H9 (cell line): ENCODE measurements at regions not wholly inside any gene's neighbourhood (a gene's known extent, or its start where the extent isn't known, plus 50 kb on each side); places are given as distances from the start of the nearest gene placed in this dataset.

Experiments
- DNase-seq: peaks from one replicate; pipeline ENCODE4 v3.0.0-alpha.2; 2017
- H2AFZ ChIP-seq: one replicate; pipeline ENCODE4 v1.6.1; 2013; ENCODE audit warnings: mild to moderate bottlenecking, low read length, control low read depth, moderate library complexity
- H2AK5ac ChIP-seq: 2 replicates; pipeline ENCODE4 v1.6.1; 2013; ENCODE audit warnings: low read length, control low read depth, mixed read lengths; ENCODE audit not compliant: insufficient read length
- H2BK120ac ChIP-seq: one replicate; pipeline ENCODE4 v1.6.1; 2013; ENCODE audit warnings: low read depth, mild to moderate bottlenecking, low read length, control low read depth, inconsistent platforms; ENCODE audit not compliant: poor library complexity, severe bottlenecking
- H2BK12ac ChIP-seq: 2 replicates; pipeline ENCODE4 v1.6.1; 2013; ENCODE audit warnings: low read length, control low read depth, mixed read lengths, low read depth; ENCODE audit not compliant: insufficient read length
- H2BK15ac ChIP-seq: 2 replicates; pipeline ENCODE4 v1.6.1; 2013; ENCODE audit warnings: low read depth, low read length, control low read depth
- H2BK20ac ChIP-seq: one replicate; pipeline ENCODE4 v1.6.1; 2013; ENCODE audit warnings: low read depth, mild to moderate bottlenecking, low read length, control low read depth, inconsistent platforms; ENCODE audit not compliant: poor library complexity, severe bottlenecking
- H2BK5ac ChIP-seq: 2 replicates; pipeline ENCODE4 v1.6.1; 2013; ENCODE audit warnings: low read length, control low read depth, mixed read lengths; ENCODE audit not compliant: insufficient read length
- H3K14ac ChIP-seq: 2 replicates; pipeline ENCODE4 v1.6.1; 2013; ENCODE audit warnings: low read length, control low read depth; ENCODE audit not compliant: insufficient read depth
- H3K18ac ChIP-seq: 2 replicates; pipeline ENCODE4 v1.6.1; 2013; ENCODE audit warnings: low read depth, mild to moderate bottlenecking, mixed read lengths, low read length, control low read depth; ENCODE audit not compliant: insufficient read length
- H3K23ac ChIP-seq: 2 replicates; pipeline ENCODE4 v1.6.1; 2013; ENCODE audit warnings: low read length, control low read depth, mixed read lengths, low read depth; ENCODE audit not compliant: insufficient read length
- H3K23me2 ChIP-seq: 2 replicates; pipeline ENCODE4 v1.6.1; 2013; ENCODE audit warnings: low read depth, mild to moderate bottlenecking, mixed read lengths, low read length, control low read depth; ENCODE audit not compliant: insufficient read length, poor library complexity, severe bottlenecking
- H3K27ac ChIP-seq: 2 replicates; pipeline ENCODE4 v1.5.1; 2013; ENCODE audit warnings: low read length, control low read depth, mixed read lengths, low read depth; ENCODE audit not compliant: insufficient read length
- H3K27me3 ChIP-seq: 2 replicates; pipeline ENCODE4 v1.6.1; 2013; ENCODE audit warnings: low read length, control low read depth, inconsistent platforms; ENCODE audit not compliant: insufficient read depth
- H3K4ac ChIP-seq: 2 replicates; pipeline ENCODE4 v1.6.1; 2013; ENCODE audit warnings: low read depth, mild to moderate bottlenecking, control low read depth, inconsistent platforms, low read length, moderate library complexity
- H3K4me1 ChIP-seq: 2 replicates; pipeline ENCODE4 v1.6.1; 2013; ENCODE audit warnings: low read length, control low read depth, inconsistent platforms; ENCODE audit not compliant: insufficient read depth
- H3K4me2 ChIP-seq: 2 replicates; pipeline ENCODE4 v1.6.1; 2013; ENCODE audit warnings: low read length, control low read depth, mixed read lengths; ENCODE audit not compliant: insufficient read length, insufficient read depth
- H3K56ac ChIP-seq: 2 replicates; pipeline ENCODE4 v1.6.1; 2013; ENCODE audit warnings: low read depth, mild to moderate bottlenecking, mixed read lengths, low read length, control low read depth; ENCODE audit not compliant: insufficient read length
- H3K79me1 ChIP-seq: 2 replicates; pipeline ENCODE4 v1.6.1; 2013; ENCODE audit warnings: low read depth, mild to moderate bottlenecking, moderate library complexity, low read length, control low read depth, inconsistent platforms; ENCODE audit not compliant: insufficient read depth, poor library complexity, severe bottlenecking
- H3K79me2 ChIP-seq: 2 replicates; pipeline ENCODE4 v1.6.1; 2013; ENCODE audit warnings: low read length, control low read depth, inconsistent platforms; ENCODE audit not compliant: insufficient read depth
- H3K9ac ChIP-seq: 2 replicates; pipeline ENCODE4 v1.6.1; 2013; ENCODE audit warnings: low read length, control low read depth, mixed read lengths; ENCODE audit not compliant: insufficient read length; ENCODE audit errors: extremely low read depth
- H3K9me3 ChIP-seq: one replicate; pipeline ENCODE4 v1.6.1; 2013; ENCODE audit warnings: low read depth, low read length, inconsistent platforms; ENCODE audit not compliant: control insufficient read depth
- H3T11ph ChIP-seq: one replicate; pipeline ENCODE4 v1.6.1; 2013; ENCODE audit warnings: mild to moderate bottlenecking, low read length, control low read depth, inconsistent platforms
- H4K20me1 ChIP-seq: one replicate; pipeline ENCODE4 v1.6.1; 2013; ENCODE audit not compliant: control insufficient read depth, insufficient read length, insufficient read depth
- H4K5ac ChIP-seq: 2 replicates; pipeline ENCODE4 v1.6.1; 2013; ENCODE audit warnings: low read depth, mild to moderate bottlenecking, mixed read lengths, low read length, control low read depth; ENCODE audit not compliant: insufficient read length
- H4K8ac ChIP-seq: replicated peaks from 2 replicates; pipeline ENCODE4 v1.6.1; 2013; ENCODE audit warnings: low read length, control low read depth, mixed read lengths, low read depth; ENCODE audit not compliant: insufficient read length
- H4K91ac ChIP-seq: 2 replicates; pipeline ENCODE4 v1.6.1; 2013; ENCODE audit warnings: low read depth, mild to moderate bottlenecking, moderate library complexity, mixed read lengths, low read length, control low read depth; ENCODE audit not compliant: insufficient read length
- H3K27ac Mint-ChIP-seq, 3 experiments: 2 replicates in 2 of 3; 3 replicates in 1 of 3; pipeline ENCODE4 v1.8.0; 2020 to 2021; ENCODE audit warnings: mixed read lengths in 3 of 3, mild to moderate bottlenecking in 1 of 3, moderate library complexity in 1 of 3
- H3K27me3 Mint-ChIP-seq: 2 replicates; pipeline ENCODE4 v1.8.0; 2021; ENCODE audit warnings: low read depth, mild to moderate bottlenecking, moderate library complexity, mixed read lengths
- H3K36me3 Mint-ChIP-seq, 3 experiments: 2 replicates in 2 of 3; 3 replicates in 1 of 3; pipeline ENCODE4 v1.8.0; 2020 to 2021; ENCODE audit warnings: low read depth in 3 of 3, mixed read lengths in 3 of 3; ENCODE audit not compliant: insufficient read depth in 1 of 3
- H3K4me1 Mint-ChIP-seq, 2 experiments: 2 replicates each; pipeline ENCODE4 v1.8.0; 2020; ENCODE audit warnings: mixed read lengths in 2 of 2
- H3K4me3 Mint-ChIP-seq, 2 experiments: 2 replicates in 1 of 2; 3 replicates in 1 of 2; pipeline ENCODE4 v1.8.0; 2020 to 2021; ENCODE audit warnings: mild to moderate bottlenecking in 2 of 2, mixed read lengths in 2 of 2, moderate library complexity in 1 of 2
- H3K9me3 Mint-ChIP-seq, 2 experiments: 2 replicates in 1 of 2; 3 replicates in 1 of 2; pipeline ENCODE4 v1.8.0; 2020; ENCODE audit warnings: mild to moderate bottlenecking in 2 of 2, mixed read lengths in 2 of 2, moderate library complexity in 1 of 2
- CTCF ChIP-seq: fragments of 200-600 bp; sonication (generic); conservative IDR thresholded peaks from 3 replicates; pipeline ENCODE4 v1.8.0; 2021; ENCODE audit warnings: antibody characterized with exemption, mild to moderate bottlenecking
- WGBS: extraction: QIAGEN DNeasy Blood & Tissue Kit; methylation state at CpG from one replicate; pipeline ENCODE4 v1.1.7; 2013; ENCODE audit warnings: missing lambda C conversion rate, low lambda C conversion rate, mixed read lengths; ENCODE audit not compliant: insufficient read length; ENCODE audit errors: extremely low coverage; 5-methylcytosine and 5-hydroxymethylcytosine counted together

GRCh38 chr4:71202705-71203104 lies 136.1 kb upstream of the SLC4A4 start:
- Histone ChIP-seq H3K14ac (no peak overlapping the region), H2AK5ac (no peak overlapping the region), H3K9ac (no peak overlapping the region), H4K5ac (no peak overlapping the region), H2BK15ac (no peak overlapping the region), H2BK5ac (no peak overlapping the region), H2AFZ (no peak overlapping the region), H3K4me2 (no peak overlapping the region), H3K79me1 (no peaks in the 10 kb centered on the region), H3K79me2 (no peaks in the 10 kb centered on the region), H4K91ac (no peak overlapping the region), H2BK120ac (no peak overlapping the region), H3K56ac (no peak overlapping the region), H3K9me3 (no peaks in the 10 kb centered on the region), H3K4ac (no peak overlapping the region), H3K27me3 (no peaks in the 10 kb centered on the region), H3K23me2 (no peaks in the 10 kb centered on the region), H2BK12ac (no peak overlapping the region), H4K8ac (no peak overlapping the region), H3K27ac (no peak overlapping the region), H3K4me1 (peaks cover 4% of the 10 kb centered on the region; the same call in 1 of the 2 replicates), H3T11ph (no peak overlapping the region), H3K23ac (no peak overlapping the region), H2BK20ac (no peak overlapping the region), H3K18ac (no peak overlapping the region), H4K20me1 (no peaks in the 10 kb centered on the region)
- Mint-ChIP-seq H3K4me1 (peaks cover 7 to 8% of the 10 kb centered on the region in 2 experiments), H3K4me3 (no peak overlapping the region), H3K36me3 (no peaks in the 10 kb centered on the region), H3K9me3 (no peaks in the 10 kb centered on the region), H3K27ac (no peak overlapping the region), H3K27me3 (no peaks in the 10 kb centered on the region)
- 100% methylated on average over 1 of the region's 2 CpGs for WGBS
- no peak for DNase-seq
- no peak for TF ChIP-seq CTCF
